ENCODE measurements at regions not wholly inside any gene's neighbourhood (a gene's known extent, or its start where the extent isn't known, plus 50 kb on each side); places are given as distances from the start of the nearest gene placed in this dataset.

- Histone ChIP-seq H3K27me3 (ENCODE audit: insufficient read depth, poor library complexity, severe bottlenecking) (no peaks in the 10 kb centered on the region), H3K9me3 (ENCODE audit: severe bottlenecking) (no peaks in the 10 kb centered on the region), H3K36me3 (ENCODE audit: low read depth) (no peaks in the 10 kb centered on the region), H3K27ac (ENCODE audit: poor library complexity, severe bottlenecking) (no peak overlapping the region), H3K4me3 (ENCODE audit: severe bottlenecking) (no peak overlapping the region), H3K4me1 (ENCODE audit: insufficient read depth, poor library complexity, severe bottlenecking) (peaks cover 10% of the 10 kb centered on the region)
- ATAC-seq (ENCODE audit: low read depth) (no peak), DNase-seq (ENCODE audit: low spot score) (no peak)
- TF ChIP-seq, protein P1, sequence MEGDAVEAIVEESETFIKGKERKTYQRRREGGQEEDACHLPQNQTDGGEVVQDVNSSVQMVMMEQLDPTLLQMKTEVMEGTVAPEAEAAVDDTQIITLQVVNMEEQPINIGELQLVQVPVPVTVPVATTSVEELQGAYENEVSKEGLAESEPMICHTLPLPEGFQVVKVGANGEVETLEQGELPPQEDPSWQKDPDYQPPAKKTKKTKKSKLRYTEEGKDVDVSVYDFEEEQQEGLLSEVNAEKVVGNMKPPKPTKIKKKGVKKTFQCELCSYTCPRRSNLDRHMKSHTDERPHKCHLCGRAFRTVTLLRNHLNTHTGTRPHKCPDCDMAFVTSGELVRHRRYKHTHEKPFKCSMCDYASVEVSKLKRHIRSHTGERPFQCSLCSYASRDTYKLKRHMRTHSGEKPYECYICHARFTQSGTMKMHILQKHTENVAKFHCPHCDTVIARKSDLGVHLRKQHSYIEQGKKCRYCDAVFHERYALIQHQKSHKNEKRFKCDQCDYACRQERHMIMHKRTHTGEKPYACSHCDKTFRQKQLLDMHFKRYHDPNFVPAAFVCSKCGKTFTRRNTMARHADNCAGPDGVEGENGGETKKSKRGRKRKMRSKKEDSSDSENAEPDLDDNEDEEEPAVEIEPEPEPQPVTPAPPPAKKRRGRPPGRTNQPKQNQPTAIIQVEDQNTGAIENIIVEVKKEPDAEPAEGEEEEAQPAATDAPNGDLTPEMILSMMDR (IDR thresholded peaks at IDR 0.05; ENCODE audit: poor library complexity, severe bottlenecking), result no peak
Observed at GRCh38 chr13:105341758-105342157, 1193.7 kb downstream of the EFNB2 start.

GRCh38 chr13:105341256-105341655, 1194.2 kb downstream of the EFNB2 start:
- ATAC-seq (ENCODE audit: low read depth) (no peak), DNase-seq (ENCODE audit: low spot score) (no peak)
- Histone ChIP-seq H3K9me3 (ENCODE audit: severe bottlenecking) (no peaks in the 10 kb centered on the region), H3K4me3 (ENCODE audit: severe bottlenecking) (no peak overlapping the region), H3K27ac (ENCODE audit: poor library complexity, severe bottlenecking) (no peak overlapping the region), H3K4me1 (ENCODE audit: insufficient read depth, poor library complexity, severe bottlenecking) (peaks cover 8% of the 10 kb centered on the region), H3K27me3 (ENCODE audit: insufficient read depth, poor library complexity, severe bottlenecking) (no peaks in the 10 kb centered on the region), H3K36me3 (ENCODE audit: low read depth) (no peaks in the 10 kb centered on the region)
- TF ChIP-seq, protein P1 (IDR thresholded peaks at IDR 0.05; ENCODE audit: poor library complexity, severe bottlenecking), result no peak

GRCh38 chr13:105340061-105340606, 1195.3 kb downstream of the EFNB2 start:
- H3K9me3 ChIP-seq (ENCODE audit: severe bottlenecking), result no peaks in the 10 kb centered on the region
- H3K4me1 ChIP-seq (ENCODE audit: insufficient read depth, poor library complexity, severe bottlenecking), result no peaks in the 10 kb centered on the region
- no peaks in the 10 kb centered on the region for H3K27me3 ChIP-seq (ENCODE audit: insufficient read depth, poor library complexity, severe bottlenecking)
- no peaks in the 10 kb centered on the region for H3K36me3 ChIP-seq (ENCODE audit: low read depth)
- DNase-seq (ENCODE audit: low spot score) (no peak), ATAC-seq (ENCODE audit: low read depth) (no peak)
- no peak overlapping the region for H3K4me3 ChIP-seq (ENCODE audit: severe bottlenecking)
- no peak overlapping the region for H3K27ac ChIP-seq (ENCODE audit: poor library complexity, severe bottlenecking)
- TF ChIP-seq, protein P1 (IDR thresholded peaks at IDR 0.05; ENCODE audit: poor library complexity, severe bottlenecking), result no peak

DNA sequence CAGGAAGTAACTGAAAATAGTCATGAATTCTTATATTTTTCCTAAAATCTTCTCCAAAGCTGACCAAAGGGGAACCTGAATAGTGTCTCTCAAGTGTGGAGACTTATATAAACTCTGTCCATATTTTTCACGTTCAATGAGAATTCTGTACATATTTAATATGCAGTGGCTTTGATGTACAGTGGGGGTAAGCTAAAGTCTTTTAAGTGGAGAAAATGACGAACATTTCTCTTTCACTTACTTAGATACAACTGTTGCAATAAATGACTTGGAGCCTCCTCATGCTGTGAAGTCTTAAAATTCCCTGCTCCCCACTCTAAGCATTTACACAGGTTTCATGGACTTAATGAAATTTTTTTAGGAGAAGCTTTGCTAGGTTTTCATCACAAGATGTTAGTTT, 1196.7 kb downstream of the EFNB2 start:
- no peak for ATAC-seq (ENCODE audit: low read depth)
- no peaks in the 10 kb centered on the region for H3K27me3 ChIP-seq (ENCODE audit: insufficient read depth, poor library complexity, severe bottlenecking)
- no peaks in the 10 kb centered on the region for H3K4me1 ChIP-seq (ENCODE audit: insufficient read depth, poor library complexity, severe bottlenecking)
- no peak overlapping the region for H3K4me3 ChIP-seq (ENCODE audit: severe bottlenecking)
- TF ChIP-seq, protein P1 (IDR thresholded peaks at IDR 0.05; ENCODE audit: poor library complexity, severe bottlenecking), result no peak
- H3K27ac ChIP-seq (ENCODE audit: poor library complexity, severe bottlenecking), result no peak overlapping the region
- no peaks in the 10 kb centered on the region for H3K36me3 ChIP-seq (ENCODE audit: low read depth)
- DNase-seq (ENCODE audit: low spot score), result no peak
- H3K9me3 ChIP-seq (ENCODE audit: severe bottlenecking), result no peaks in the 10 kb centered on the region

GRCh38 chr13:105338006-105338405, 1197.5 kb downstream of the EFNB2 start:
- DNase-seq (ENCODE audit: low spot score) (no peak), ATAC-seq (ENCODE audit: low read depth) (no peak)
- Histone ChIP-seq H3K27me3 (ENCODE audit: insufficient read depth, poor library complexity, severe bottlenecking) (no peaks in the 10 kb centered on the region), H3K4me3 (ENCODE audit: severe bottlenecking) (no peak overlapping the region), H3K4me1 (ENCODE audit: insufficient read depth, poor library complexity, severe bottlenecking) (no peaks in the 10 kb centered on the region), H3K9me3 (ENCODE audit: severe bottlenecking) (no peaks in the 10 kb centered on the region), H3K36me3 (ENCODE audit: low read depth) (no peaks in the 10 kb centered on the region), H3K27ac (ENCODE audit: poor library complexity, severe bottlenecking) (no peak overlapping the region)
- TF ChIP-seq, protein P1 (IDR thresholded peaks at IDR 0.05; ENCODE audit: poor library complexity, severe bottlenecking), result no peak

Measured in RWPE2 (cell line).